Mucosa of rectum (tissue), 2 donors: ENCODE measurements at regions not wholly inside any gene's neighbourhood (a gene's known extent, or its start where the extent isn't known, plus 50 kb on each side); places are given as distances from the start of the nearest gene placed in this dataset.
A peak's percentile ranks its signal among the peaks of the same experiment; 100 is the strongest.

ENCODE experiments used
- H3K27ac ChIP-seq, 2 donors: one replicate each; pipeline ENCODE4 v1.7.0; 2013; ENCODE audit warnings: inconsistent platforms in 2 of 2, low read depth in 2 of 2, low read length in 2 of 2
- H3K27me3 ChIP-seq, 2 donors: one replicate each; pipeline ENCODE4 v1.7.0; 2013; ENCODE audit warnings: low read length in 2 of 2; ENCODE audit not compliant: control insufficient read depth in 2 of 2, insufficient read depth in 2 of 2
- H3K36me3 ChIP-seq, 2 donors: one replicate each; pipeline ENCODE4 v1.7.0; 2013; ENCODE audit warnings: low read length in 2 of 2; ENCODE audit not compliant: control insufficient read depth in 2 of 2, insufficient read depth in 2 of 2
- H3K4me1 ChIP-seq, 2 donors: one replicate each; pipeline ENCODE4 v1.7.0; 2013; ENCODE audit warnings: low read length in 2 of 2, mild to moderate bottlenecking in 1 of 2; ENCODE audit not compliant: control insufficient read depth in 2 of 2, insufficient read depth in 2 of 2
- H3K4me3 ChIP-seq, 2 donors: one replicate each; pipeline ENCODE4 v1.7.0; 2013; ENCODE audit warnings: low read length in 2 of 2
- H3K9ac ChIP-seq, 2 donors: one replicate each; pipeline ENCODE4 v1.7.0; 2013; ENCODE audit warnings: low read length in 2 of 2, low read depth in 1 of 2, mild to moderate bottlenecking in 1 of 2
- H3K9me3 ChIP-seq, 2 donors: one replicate each; pipeline ENCODE4 v1.7.0; 2013; ENCODE audit warnings: low read length in 2 of 2; ENCODE audit not compliant: control insufficient read depth in 2 of 2
- donor health status: healthy.
- donor health status: Normal muscosa, but diverticular disease.

GRCh38 chr18:22088029-22088428 lies 81.4 kb upstream of the GATA6 start:
- Histone ChIP-seq H3K9me3 (no peaks in the 10 kb centered on the region), H3K4me3 (no peak overlapping the region), H3K9ac (no peak overlapping the region), H3K27me3 (no peaks in the 10 kb centered on the region), H3K36me3 (no peaks in the 10 kb centered on the region), H3K27ac (no peak overlapping the region), H3K4me1 (peaks cover 12 to 23% of the 10 kb centered on the region in 2 donors)

GRCh38 chr18:22088996-22089640 lies 80.3 kb upstream of the GATA6 start:
- H3K9ac ChIP-seq: no peak overlapping the region
- no peak overlapping the region for H3K4me3 ChIP-seq
- peaks cover 8 to 22% of the 10 kb centered on the region in 2 donors for H3K4me1 ChIP-seq
- no peaks in the 10 kb centered on the region for H3K36me3 ChIP-seq
- no peak overlapping the region for H3K27ac ChIP-seq
- no peaks in the 10 kb centered on the region for H3K9me3 ChIP-seq
- no peaks in the 10 kb centered on the region for H3K27me3 ChIP-seq

GRCh38 chr18:22091341-22091740 lies 78.0 kb upstream of the GATA6 start:
- peaks cover 6 to 18% of the 10 kb centered on the region in 2 donors for H3K4me1 ChIP-seq
- no peak overlapping the region for H3K4me3 ChIP-seq
- no peak overlapping the region for H3K9ac ChIP-seq
- no peaks in the 10 kb centered on the region for H3K9me3 ChIP-seq
- no peak overlapping the region for H3K27ac ChIP-seq
- H3K36me3 ChIP-seq: no peaks in the 10 kb centered on the region
- no peaks in the 10 kb centered on the region for H3K27me3 ChIP-seq

GRCh38 chr18:22093731-22094357 lies 75.5 kb upstream of the GATA6 start:
- peaks cover 0 to 11% of the 10 kb centered on the region in 2 donors for H3K4me1 ChIP-seq
- no peaks in the 10 kb centered on the region for H3K36me3 ChIP-seq
- no peaks in the 10 kb centered on the region for H3K27me3 ChIP-seq
- H3K9ac ChIP-seq: no peak overlapping the region
- no peaks in the 10 kb centered on the region for H3K9me3 ChIP-seq
- H3K4me3 ChIP-seq: no peak overlapping the region
- no peak overlapping the region for H3K27ac ChIP-seq

GRCh38 chr18:22094358-22094734 lies 75.0 kb upstream of the GATA6 start:
- no peak overlapping the region for H3K4me3 ChIP-seq
- H3K36me3 ChIP-seq: no peaks in the 10 kb centered on the region
- no peak overlapping the region for H3K27ac ChIP-seq
- H3K4me1 ChIP-seq: peaks cover 0 to 11% of the 10 kb centered on the region in 2 donors
- H3K27me3 ChIP-seq: no peaks in the 10 kb centered on the region
- no peak overlapping the region for H3K9ac ChIP-seq
- H3K9me3 ChIP-seq: no peaks in the 10 kb centered on the region

- H3K36me3 ChIP-seq: no peaks in the 10 kb centered on the region
- no peak overlapping the region for H3K4me3 ChIP-seq
- no peak overlapping the region for H3K27ac ChIP-seq
- H3K4me1 ChIP-seq: peaks cover 11 to 23% of the 10 kb centered on the region in 2 donors
- no peaks in the 10 kb centered on the region for H3K9me3 ChIP-seq
- H3K9ac ChIP-seq: no peak overlapping the region
- no peaks in the 10 kb centered on the region for H3K27me3 ChIP-seq
Observed at GRCh38 chr18:22098563-22098989, 70.8 kb upstream of the GATA6 start.

GRCh38 chr18:22099925-22100324 lies 69.5 kb upstream of the GATA6 start:
- Histone ChIP-seq H3K9me3 (no peaks in the 10 kb centered on the region), H3K27me3 (no peaks in the 10 kb centered on the region), H3K36me3 (no peaks in the 10 kb centered on the region)

GRCh38 chr18:22101731-22102130 lies 67.7 kb upstream of the GATA6 start:
- H3K4me1 ChIP-seq: peaks cover 11 to 25% of the 10 kb centered on the region in 2 donors
- H3K27ac ChIP-seq: no peak overlapping the region
- H3K9me3 ChIP-seq: no peaks in the 10 kb centered on the region
- no peak overlapping the region for H3K9ac ChIP-seq
- no peaks in the 10 kb centered on the region for H3K36me3 ChIP-seq
- H3K4me3 ChIP-seq: no peak overlapping the region
- H3K27me3 ChIP-seq: no peaks in the 10 kb centered on the region

More at GRCh38 chr18:22099925-22100324, 69.5 kb upstream of the GATA6 start:
- Histone ChIP-seq H3K4me3 (no peak overlapping the region), H3K9ac (no peak overlapping the region), H3K4me1 (peaks cover 11 to 19% of the 10 kb centered on the region in 2 donors), H3K27ac (no peak overlapping the region)

GRCh38 chr18:22102953-22103646 lies 66.3 kb upstream of the GATA6 start:
- Histone ChIP-seq H3K4me3 (peak overlapping the region in 1 of 2 donors; percentile 8), H3K36me3 (no peaks in the 10 kb centered on the region), H3K27ac (no peak overlapping the region), H3K27me3 (no peaks in the 10 kb centered on the region), H3K9ac (no peak overlapping the region), H3K4me1 (peaks cover 11 to 30% of the 10 kb centered on the region in 2 donors), H3K9me3 (no peaks in the 10 kb centered on the region)

GRCh38 chr18:22103647-22104031 lies 65.8 kb upstream of the GATA6 start:
- Histone ChIP-seq H3K9ac (no peak overlapping the region), H3K9me3 (no peaks in the 10 kb centered on the region), H3K4me3 (no peak overlapping the region), H3K27ac (no peak overlapping the region), H3K36me3 (no peaks in the 10 kb centered on the region), H3K27me3 (no peaks in the 10 kb centered on the region), H3K4me1 (peaks cover 14 to 27% of the 10 kb centered on the region in 2 donors)
